Testis (tissue), 2 donors: ENCODE measurements at regions not wholly inside any gene's neighbourhood (a gene's known extent, or its start where the extent isn't known, plus 50 kb on each side); places are given as distances from the start of the nearest gene placed in this dataset.

Experiments used
- POLR2A ChIP-seq: fragments of 450-650 bp; IDR thresholded peaks from one replicate; pipeline ENCODE4 v1.6.1; 2017; ENCODE audit warnings: antibody characterized with exemption, mild to moderate bottlenecking, moderate library complexity
- TF ChIP-seq, protein P1 (sequence below), 3 experiments: fragments of 450-650 bp in 2 of 3; fragments of 200-600 bp in 1 of 3; sonication (generic) in 1 of 3; IDR thresholded peaks; one replicate each; pipeline ENCODE4 v1.5.1; 2016 to 2019; ENCODE audit warnings: antibody characterized with exemption in 3 of 3, mild to moderate bottlenecking in 2 of 3, moderate library complexity in 1 of 3

DNA sequence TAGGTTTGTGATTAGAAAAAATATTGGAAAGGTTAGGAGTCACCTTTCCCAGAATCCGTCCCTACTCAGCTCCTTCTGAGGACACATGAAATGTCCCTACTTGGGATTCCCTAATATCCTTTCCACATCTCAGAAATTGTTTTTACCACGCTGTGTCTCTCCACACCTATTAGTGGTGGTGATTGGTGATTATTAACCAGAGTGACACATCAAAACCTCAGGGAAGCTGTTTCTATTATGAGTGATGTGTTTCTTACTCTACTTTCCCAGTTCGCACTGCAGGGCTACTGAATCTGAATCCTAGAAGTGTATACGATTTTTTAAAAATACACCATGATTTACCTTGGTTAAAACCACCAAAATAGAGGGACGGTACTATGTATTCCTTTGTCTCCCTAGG, 460.8 kb downstream of the TBC1D4 start:
- TF ChIP-seq, protein P1, sequence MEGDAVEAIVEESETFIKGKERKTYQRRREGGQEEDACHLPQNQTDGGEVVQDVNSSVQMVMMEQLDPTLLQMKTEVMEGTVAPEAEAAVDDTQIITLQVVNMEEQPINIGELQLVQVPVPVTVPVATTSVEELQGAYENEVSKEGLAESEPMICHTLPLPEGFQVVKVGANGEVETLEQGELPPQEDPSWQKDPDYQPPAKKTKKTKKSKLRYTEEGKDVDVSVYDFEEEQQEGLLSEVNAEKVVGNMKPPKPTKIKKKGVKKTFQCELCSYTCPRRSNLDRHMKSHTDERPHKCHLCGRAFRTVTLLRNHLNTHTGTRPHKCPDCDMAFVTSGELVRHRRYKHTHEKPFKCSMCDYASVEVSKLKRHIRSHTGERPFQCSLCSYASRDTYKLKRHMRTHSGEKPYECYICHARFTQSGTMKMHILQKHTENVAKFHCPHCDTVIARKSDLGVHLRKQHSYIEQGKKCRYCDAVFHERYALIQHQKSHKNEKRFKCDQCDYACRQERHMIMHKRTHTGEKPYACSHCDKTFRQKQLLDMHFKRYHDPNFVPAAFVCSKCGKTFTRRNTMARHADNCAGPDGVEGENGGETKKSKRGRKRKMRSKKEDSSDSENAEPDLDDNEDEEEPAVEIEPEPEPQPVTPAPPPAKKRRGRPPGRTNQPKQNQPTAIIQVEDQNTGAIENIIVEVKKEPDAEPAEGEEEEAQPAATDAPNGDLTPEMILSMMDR (IDR thresholded peaks at IDR 0.05) = no peak
- no peak for TF ChIP-seq POLR2A
